HT-29 (cell line): ENCODE measurements at regions not wholly inside any gene's neighbourhood (a gene's known extent, or its start where the extent isn't known, plus 50 kb on each side); places are given as distances from the start of the nearest gene placed in this dataset.
A peak's percentile ranks its signal among the peaks of the same experiment; 100 is the strongest.
"Not testable (repeated sequence)": the region's sequence is repeated elsewhere in the genome, so short reads cannot be mapped to it uniquely, and the experiment has no call there.

Experiments used
- DNase-seq: peaks from one replicate; pipeline ENCODE4 v3.0.0-alpha.2; 2015; ENCODE audit warnings: low spot score

DNA sequence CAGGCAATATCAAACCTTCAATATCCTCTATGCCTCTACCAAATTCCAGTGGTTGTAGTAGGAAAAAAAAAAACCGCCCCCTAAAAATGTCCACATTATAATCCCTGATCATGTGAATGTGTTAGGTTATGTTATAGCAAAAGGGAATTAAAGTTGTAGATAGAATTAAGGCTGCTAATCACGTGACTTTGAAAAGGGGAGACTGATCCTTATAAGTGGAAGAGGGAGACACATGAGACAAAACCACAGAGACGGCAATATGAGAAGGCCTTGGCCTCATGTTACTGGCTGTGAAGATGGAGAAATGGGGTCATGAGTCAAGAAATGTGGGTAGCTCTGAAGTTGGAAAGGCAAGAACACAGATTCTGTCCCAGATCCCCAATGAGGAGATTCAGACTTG, 1711.3 kb downstream of the KHDRBS2 start:
- not testable (repeated sequence) for DNase-seq

DNA sequence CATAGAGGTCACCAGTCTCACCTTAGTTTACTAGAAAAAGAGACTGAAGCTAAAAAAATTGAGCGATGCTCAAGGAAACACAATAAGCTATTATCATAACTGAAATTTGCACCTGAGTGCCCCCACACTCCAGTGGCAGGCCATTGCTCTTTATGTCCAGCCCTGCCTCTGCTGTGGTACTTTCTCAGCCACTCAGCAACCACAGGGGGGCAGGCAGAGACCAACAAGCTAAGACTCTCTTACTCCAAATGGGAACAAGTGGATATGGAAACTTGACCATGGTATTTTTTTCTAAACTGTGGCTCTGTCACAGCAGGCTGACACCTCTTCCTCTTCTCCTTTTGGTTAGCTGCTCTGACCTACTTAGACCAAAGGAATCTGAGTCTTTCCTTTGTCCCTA, 1713.4 kb downstream of the KHDRBS2 start:
- DNase-seq, result not testable (repeated sequence)

GRCh38 chr6:60571293-60572016, 1714.6 kb downstream of the KHDRBS2 start:
- DNase-seq, result peak; percentile 5

DNA sequence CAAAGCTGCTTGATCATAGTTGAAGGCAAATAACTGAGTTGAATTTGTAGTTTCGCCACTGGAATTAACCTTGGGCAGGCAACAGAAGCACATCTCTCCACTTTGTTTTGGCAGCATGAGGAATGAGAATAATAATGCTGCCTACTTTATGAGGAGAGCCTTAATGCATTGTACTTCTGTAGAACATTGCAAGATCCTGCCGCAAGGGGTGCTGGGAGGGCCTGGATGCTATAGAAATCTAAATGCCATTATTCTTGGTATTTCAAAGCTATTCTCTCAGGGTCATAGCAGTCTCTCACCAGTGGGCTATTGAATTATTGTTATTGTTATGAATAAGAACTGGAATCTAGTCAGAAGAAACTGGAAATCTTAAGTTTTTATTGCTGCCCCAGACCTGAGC, 1715.4 kb downstream of the KHDRBS2 start:
- not testable (repeated sequence) for DNase-seq

DNA sequence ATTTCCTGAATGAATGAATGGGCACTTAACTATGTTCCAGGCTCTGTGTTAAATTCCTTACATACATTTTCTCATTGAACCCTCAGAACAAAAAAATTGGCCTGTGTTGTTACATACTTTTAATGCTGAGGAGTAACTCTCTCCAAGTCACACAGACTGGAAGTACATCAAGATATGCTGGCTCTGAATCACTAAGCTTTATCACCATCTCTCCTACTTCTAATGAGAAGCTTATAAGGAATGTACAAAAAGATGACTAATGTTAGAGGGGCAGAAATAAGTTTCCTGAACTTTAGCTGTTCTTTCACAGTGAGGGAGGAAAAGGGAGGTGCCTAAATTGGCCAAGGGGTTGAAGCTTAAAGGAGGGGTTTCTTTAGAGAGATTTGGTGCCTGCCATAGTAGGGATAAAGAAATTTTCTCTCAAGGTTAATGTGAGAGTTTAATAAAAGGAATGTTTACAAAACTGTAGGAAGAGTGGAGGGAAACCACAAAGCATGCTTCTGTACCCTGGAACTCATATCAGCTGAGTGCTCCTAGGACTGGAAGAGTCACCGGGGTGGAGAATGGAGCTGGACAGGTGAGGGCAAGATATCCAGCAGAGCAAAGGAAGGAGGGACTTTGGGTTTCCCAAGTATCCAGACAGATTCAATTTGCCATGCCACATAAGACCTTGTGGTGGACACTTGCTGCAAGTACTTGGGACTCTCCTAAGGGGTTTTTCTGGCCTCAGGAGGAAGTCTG, 1718.4 kb downstream of the KHDRBS2 start:
- DNase-seq, result not testable (repeated sequence)

GRCh38 chr6:60566387-60566786, 1719.6 kb downstream of the KHDRBS2 start:
- DNase-seq, result not testable (repeated sequence)

DNA sequence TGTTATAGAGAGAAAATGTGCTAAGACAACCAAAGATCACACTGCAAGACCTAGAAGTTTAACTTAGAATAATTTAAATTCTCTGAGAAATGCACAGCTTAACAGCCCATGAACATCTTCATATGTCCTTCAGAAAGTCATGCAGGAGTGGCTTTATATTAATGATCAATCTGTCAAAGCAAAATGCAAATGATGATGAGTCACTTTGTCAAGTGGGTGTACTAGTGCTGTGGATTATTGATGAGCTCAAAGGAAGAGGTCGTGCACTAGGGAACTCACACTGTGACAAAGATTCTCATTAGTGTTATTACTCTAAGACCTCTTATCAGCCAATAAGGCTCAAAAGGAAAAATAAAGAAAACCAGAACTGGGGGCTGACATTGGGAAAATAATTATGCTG, 1726.3 kb downstream of the KHDRBS2 start:
- DNase-seq, result not testable (repeated sequence)

- DNase-seq, result not testable (repeated sequence)
These were observed 1738.7 kb downstream of the KHDRBS2 start for GRCh38 chr6:60547340-60547739.

DNA sequence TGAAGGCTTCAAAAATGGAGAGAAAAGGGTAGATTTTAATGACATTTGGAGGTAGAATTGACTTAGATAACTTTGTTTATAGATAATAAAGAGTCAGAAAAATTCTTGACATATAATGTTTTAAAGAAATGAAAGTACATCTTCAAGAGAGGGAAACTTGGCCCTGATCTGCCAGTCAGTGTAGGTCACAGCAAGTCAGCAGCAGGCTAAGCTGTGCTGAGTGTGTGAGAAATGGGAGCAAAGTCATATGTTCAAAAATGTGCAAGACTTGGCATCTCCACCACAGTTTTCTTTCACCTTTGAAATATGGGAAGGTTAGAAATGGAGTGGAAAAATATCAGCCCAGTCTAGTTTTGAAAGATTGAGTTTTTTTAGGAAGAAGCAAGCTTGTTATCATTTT, 1761.3 kb downstream of the KHDRBS2 start:
- DNase-seq, result not testable (repeated sequence)

- not testable (repeated sequence) for DNase-seq
These were observed 1808.3 kb downstream of the KHDRBS2 start for GRCh38 chr6:60477747-60478146.

DNA sequence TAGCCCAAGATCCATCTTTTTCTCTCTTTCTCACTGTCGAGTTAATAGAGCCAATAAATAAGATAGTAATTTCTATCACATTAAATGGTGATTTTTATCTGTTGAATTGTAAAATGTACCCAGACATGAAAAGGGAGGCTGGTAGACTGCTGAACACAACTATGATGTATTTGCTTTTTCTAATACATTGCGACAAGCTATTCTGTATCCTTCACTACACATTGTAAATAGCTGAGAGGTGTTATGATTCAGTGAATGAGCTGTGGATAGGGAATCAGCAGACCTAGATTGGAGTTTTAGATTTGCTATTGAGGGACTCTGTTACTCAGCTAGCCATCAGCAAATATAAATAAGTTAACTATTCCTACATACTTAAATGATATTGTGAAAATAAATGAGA, 1812.2 kb downstream of the KHDRBS2 start:
- not testable (repeated sequence) for DNase-seq

DNA sequence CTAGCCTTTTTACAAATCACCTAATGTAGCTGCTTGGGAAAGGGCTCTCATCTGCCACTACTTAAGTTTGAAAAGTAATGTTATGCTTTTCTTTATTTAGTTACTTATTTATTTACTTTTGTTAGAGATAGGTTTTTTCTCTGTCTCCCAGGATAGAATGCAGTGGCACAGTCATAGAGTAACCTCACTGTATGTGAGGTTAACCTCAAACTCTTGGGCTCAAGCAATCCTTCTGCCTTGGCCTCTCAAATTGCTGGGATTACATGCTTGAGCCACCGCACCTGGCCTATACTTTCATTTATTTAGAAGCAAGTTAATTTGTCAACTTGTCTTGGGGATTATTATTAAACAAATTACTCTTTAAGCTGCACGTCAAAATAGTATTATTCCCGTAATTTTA, 1814.6 kb downstream of the KHDRBS2 start:
- DNase-seq, result not testable (repeated sequence)

DNA sequence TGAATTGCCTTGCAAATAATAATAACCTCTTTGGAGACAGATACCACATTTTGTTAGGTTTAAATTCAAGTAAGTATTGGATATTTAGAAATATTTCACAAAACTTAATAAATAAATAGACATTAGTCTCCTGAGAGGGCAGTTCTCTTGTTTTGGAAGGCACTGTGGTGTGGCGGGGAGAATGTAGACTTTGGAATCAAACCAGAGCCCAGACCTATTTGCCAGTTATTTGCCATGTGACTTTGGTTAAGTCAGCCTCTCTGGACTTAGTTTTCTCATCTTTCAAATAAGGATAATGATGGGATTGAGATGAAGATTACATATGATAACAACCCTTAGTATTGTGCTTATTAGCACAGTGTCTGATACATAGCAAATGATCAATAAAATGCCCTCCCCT, 1835.6 kb downstream of the KHDRBS2 start:
- DNase-seq, result not testable (repeated sequence)

DNA sequence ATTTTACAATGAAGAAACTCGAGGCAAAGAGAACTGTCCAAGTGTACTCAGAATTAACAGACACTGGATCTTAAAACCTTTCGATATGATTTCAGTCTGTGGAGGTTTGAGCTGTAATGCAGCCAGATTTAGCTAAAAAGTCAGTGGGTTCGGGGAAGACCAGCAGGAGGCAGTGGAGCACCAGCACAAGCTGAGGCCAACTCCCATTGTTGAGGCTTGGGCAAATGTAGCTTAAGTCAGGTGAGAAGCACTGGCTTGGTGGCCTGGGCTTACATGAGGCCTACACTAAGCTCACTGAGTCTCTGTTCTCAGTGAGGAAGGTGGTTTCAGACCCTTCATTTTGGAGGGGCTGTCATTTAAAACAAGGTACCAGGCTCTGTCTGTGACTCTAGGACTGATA, 1841.5 kb downstream of the KHDRBS2 start:
- DNase-seq, result not testable (repeated sequence)

- DNase-seq, result not testable (repeated sequence)
These were observed 1846.3 kb downstream of the KHDRBS2 start for GRCh38 chr6:60439709-60440108.

- DNase-seq, result not testable (repeated sequence)
These were observed 1863.3 kb downstream of the KHDRBS2 start for GRCh38 chr6:60422691-60423090.

DNA sequence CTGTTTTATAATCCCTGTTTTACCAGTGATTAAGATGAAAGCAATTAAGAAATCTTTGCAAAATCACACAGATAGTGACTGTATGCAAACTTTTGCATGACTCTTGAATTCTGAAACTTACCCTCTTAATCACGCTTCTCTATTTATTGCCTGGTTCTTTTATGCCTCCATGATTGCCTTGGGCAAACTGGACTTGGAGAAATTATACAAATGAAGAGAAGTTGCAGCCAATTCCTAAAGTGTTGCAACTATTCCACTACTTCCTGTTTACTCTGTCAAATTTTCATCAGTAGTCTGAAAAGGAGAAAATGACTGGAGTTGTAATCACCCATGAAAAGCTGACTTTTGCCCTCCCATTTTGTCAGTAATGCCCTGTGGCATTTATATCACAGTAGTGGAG, 1869.9 kb downstream of the KHDRBS2 start:
- not testable (repeated sequence) for DNase-seq

GRCh38 chr6:60408747-60409146, 1877.3 kb downstream of the KHDRBS2 start:
- not testable (repeated sequence) for DNase-seq

GRCh38 chr6:60403268-60403667, 1882.8 kb downstream of the KHDRBS2 start:
- not testable (repeated sequence) for DNase-seq

DNA sequence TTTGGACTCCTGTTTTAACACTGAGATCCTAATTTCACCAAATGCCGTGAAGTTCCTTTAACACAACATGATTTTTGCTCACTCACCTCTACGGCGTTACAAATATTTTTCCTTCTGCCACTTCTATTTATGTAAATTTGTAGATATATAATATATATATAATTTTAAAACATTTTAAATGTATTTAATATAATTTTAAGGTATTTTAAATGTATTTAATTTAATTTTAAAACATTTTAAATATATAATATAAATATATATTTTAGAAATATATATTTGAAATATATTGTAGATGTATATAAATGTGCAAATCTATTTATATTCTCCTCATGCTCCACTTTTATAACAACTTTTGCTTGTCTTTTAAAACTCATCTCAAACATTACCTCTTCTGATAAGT, 1883.5 kb downstream of the KHDRBS2 start:
- DNase-seq, result not testable (repeated sequence)

- not testable (repeated sequence) for DNase-seq
These were observed 1890.8 kb downstream of the KHDRBS2 start for GRCh38 chr6:60395261-60395660.

DNA sequence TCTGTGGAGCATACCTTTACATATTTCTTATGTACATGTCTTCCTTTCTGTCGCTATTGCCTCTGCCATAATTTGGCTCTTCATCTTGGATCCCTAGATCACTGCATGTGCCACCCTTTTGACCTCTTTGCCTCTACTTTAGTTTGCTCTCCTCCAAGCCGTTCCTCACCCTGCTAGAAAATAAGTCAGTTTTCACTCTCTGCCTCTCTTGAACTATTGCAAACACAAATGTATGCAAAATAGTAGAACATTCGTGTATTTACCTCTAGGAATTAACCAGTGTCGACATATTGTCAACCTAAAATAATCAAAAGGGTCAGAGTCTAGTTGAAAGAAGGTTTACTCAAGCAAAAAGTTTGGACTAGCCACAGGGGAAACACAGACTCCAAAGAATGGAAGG, 1893.1 kb downstream of the KHDRBS2 start:
- not testable (repeated sequence) for DNase-seq

- not testable (repeated sequence) for DNase-seq
These were observed 1896.9 kb downstream of the KHDRBS2 start for GRCh38 chr6:60389094-60389493.
